Fibroblast of the aortic adventitia (primary cell): ENCODE measurements at regions not wholly inside any gene's neighbourhood (a gene's known extent, or its start where the extent isn't known, plus 50 kb on each side); places are given as distances from the start of the nearest gene placed in this dataset.

Experiments used
- DNase-seq: peaks from one replicate; pipeline ENCODE4 v3.0.0-alpha.2; 2010; ENCODE audit warnings: low read depth
- H3K4me3 ChIP-seq: 2 replicates; pipeline ENCODE4 v1.5.1; 2011; ENCODE audit warnings: low read depth, mild to moderate bottlenecking, control low read depth, low read length, moderate library complexity
- CTCF ChIP-seq: IDR thresholded peaks from 2 replicates; pipeline ENCODE4 v1.5.1; 2011; ENCODE audit warnings: mild to moderate bottlenecking, low read length, control low read depth, inconsistent platforms; ENCODE audit not compliant: insufficient read depth

GRCh38 chr2:8569332-8569930 lies 112.4 kb upstream of the ID2 start:
- TF ChIP-seq CTCF: no peak
- no peak for DNase-seq
- no peak overlapping the region for H3K4me3 ChIP-seq

GRCh38 chr2:8570637-8571036 lies 111.2 kb upstream of the ID2 start:
- DNase-seq: no peak
- TF ChIP-seq CTCF: no peak
- no peak overlapping the region for H3K4me3 ChIP-seq

- H3K4me3 ChIP-seq: no peak overlapping the region
- no peak for DNase-seq
- no peak for TF ChIP-seq CTCF
Observed at GRCh38 chr2:8571301-8571791, 110.5 kb upstream of the ID2 start.

- DNase-seq: no peak
- no peak for TF ChIP-seq CTCF
- H3K4me3 ChIP-seq: no peak overlapping the region
Observed at GRCh38 chr2:8571792-8572499, 109.9 kb upstream of the ID2 start.

GRCh38 chr2:8572712-8573233 lies 109.1 kb upstream of the ID2 start:
- DNase-seq: no peak
- TF ChIP-seq CTCF: no peak
- H3K4me3 ChIP-seq: no peak overlapping the region

GRCh38 chr2:8573234-8573941 lies 108.5 kb upstream of the ID2 start:
- no peak for DNase-seq
- H3K4me3 ChIP-seq: no peak overlapping the region
- TF ChIP-seq CTCF: no peak
